IMR-90 (cell line): ENCODE measurements at regions not wholly inside any gene's neighbourhood (a gene's known extent, or its start where the extent isn't known, plus 50 kb on each side); places are given as distances from the start of the nearest gene placed in this dataset.

Experiments
- ATAC-seq: fragments of 200-7000 bp; cut with Tn5 transposase; 2 replicates; pipeline ENCODE4 v1.9.1; 2020; ENCODE audit warnings: low read depth, mild to moderate bottlenecking, moderate library complexity
- BruUV-seq: library from RNA; stranded (reverse); fragments of 400-500 nt; replicated peaks from 2 replicates; lab custom pipeline; 2021; lab: Mats Ljungman, UMichigan
- CTCF ChIA-PET: fragments of 300-600 bp; formaldehyde crosslinking; extraction: SDS; loops from one replicate; lab custom pipeline; 2021; ENCODE audit warnings: antibody characterized with exemption; lab: Yijun Ruan, JAX
- POLR2A ChIA-PET: fragments of 300-600 bp; sonication (Branson Sonifier 250); formaldehyde crosslinking; loops from one replicate; lab custom pipeline; 2022; ENCODE audit warnings: antibody characterized with exemption; ENCODE audit not compliant: unreplicated experiment; lab: Charles Lee
- DNase-seq: peaks from one replicate; pipeline ENCODE4 v3.0.0; 2013
- H2AFZ ChIP-seq: replicated peaks from 2 replicates; pipeline ENCODE3; 2013; ENCODE audit warnings: low read length, mild to moderate bottlenecking; ENCODE audit not compliant: poor library complexity
- H2AK5ac ChIP-seq: 2 replicates; pipeline ENCODE4 v1.6.1; 2013; ENCODE audit warnings: low read depth, low read length, inconsistent platforms
- H2AK9ac ChIP-seq: replicated peaks from 2 replicates; pipeline ENCODE3; 2013; ENCODE audit warnings: mild to moderate bottlenecking, low read depth, low read length, moderate library complexity; ENCODE audit not compliant: poor library complexity
- H2BK120ac ChIP-seq: 2 replicates; pipeline ENCODE4 v1.6.1; 2013; ENCODE audit warnings: low read depth, low read length, inconsistent platforms
- H2BK15ac ChIP-seq: 3 replicates; pipeline ENCODE4 v1.6.1; 2013; ENCODE audit warnings: low read depth, low read length, inconsistent platforms
- H2BK20ac ChIP-seq: 2 replicates; pipeline ENCODE4 v1.6.1; 2013; ENCODE audit warnings: low read depth, mild to moderate bottlenecking, inconsistent platforms, low read length, moderate library complexity
- H2BK5ac ChIP-seq: 2 replicates; pipeline ENCODE4 v1.6.1; 2013; ENCODE audit warnings: mild to moderate bottlenecking, low read depth, low read length, inconsistent platforms; ENCODE audit not compliant: poor library complexity, severe bottlenecking
- H3K14ac ChIP-seq: replicated peaks from 2 replicates; pipeline ENCODE4 v1.6.1; 2013; ENCODE audit warnings: low read depth, low read length, inconsistent platforms
- H3K18ac ChIP-seq: 2 replicates; pipeline ENCODE4 v1.6.1; 2013; ENCODE audit warnings: low read depth, low read length, control low read depth
- H3K23ac ChIP-seq: 2 replicates; pipeline ENCODE4 v1.6.1; 2013; ENCODE audit warnings: low read depth, low read length, inconsistent platforms
- H3K27ac ChIP-seq: 2 replicates; pipeline ENCODE4 v1.5.1; 2013; ENCODE audit warnings: mild to moderate bottlenecking, control low read depth, low read length; ENCODE audit not compliant: insufficient read depth
- H3K27me3 ChIP-seq: 2 replicates; pipeline ENCODE4 v1.6.1; 2013; ENCODE audit warnings: low read length; ENCODE audit not compliant: control insufficient read depth, insufficient read depth
- H3K36me3 ChIP-seq: 2 replicates; pipeline ENCODE4 v1.6.1; 2013; ENCODE audit warnings: low read length, mixed read lengths; ENCODE audit not compliant: control insufficient read depth, insufficient read depth
- H3K4ac ChIP-seq: 2 replicates; pipeline ENCODE4 v1.6.1; 2013; ENCODE audit warnings: low read depth, low read length, inconsistent platforms
- H3K4me1 ChIP-seq: 2 replicates; pipeline ENCODE4 v1.6.1; 2013; ENCODE audit warnings: low read length, mixed read lengths; ENCODE audit not compliant: control insufficient read depth, insufficient read depth
- H3K4me2 ChIP-seq: 2 replicates; pipeline ENCODE4 v1.6.1; 2013; ENCODE audit warnings: low read depth, mild to moderate bottlenecking, control low read depth, low read length, moderate library complexity
- H3K4me3 ChIP-seq: 2 replicates; pipeline ENCODE4 v1.5.1; 2013; ENCODE audit warnings: low read depth, mild to moderate bottlenecking, control low read depth, low read length, moderate library complexity; ENCODE audit not compliant: insufficient read depth
- H3K56ac ChIP-seq: 2 replicates; pipeline ENCODE4 v1.6.1; 2013; ENCODE audit warnings: low read length, inconsistent platforms; ENCODE audit not compliant: insufficient read depth; ENCODE audit errors: extremely low read depth
- H3K79me1 ChIP-seq, 2 experiments: 2 replicates each; pipeline ENCODE4 v1.6.1; 2013; ENCODE audit warnings: low read length in 2 of 2, inconsistent platforms in 1 of 2, low read depth in 1 of 2
- H3K9ac ChIP-seq: 2 replicates; pipeline ENCODE4 v1.6.1; 2013; ENCODE audit warnings: low read depth, low read length, control low read depth
- H3K9me1 ChIP-seq: 2 replicates; pipeline ENCODE4 v1.6.1; 2013; ENCODE audit warnings: low read length, inconsistent platforms; ENCODE audit not compliant: insufficient read depth
- H3K9me3 ChIP-seq: 2 replicates; pipeline ENCODE4 v1.6.1; 2013; ENCODE audit warnings: low read length; ENCODE audit not compliant: control insufficient read depth, insufficient read depth
- H4K20me1 ChIP-seq: 2 replicates; pipeline ENCODE4 v1.6.1; 2013; ENCODE audit warnings: low read length, inconsistent platforms; ENCODE audit not compliant: insufficient read depth
- H4K5ac ChIP-seq: 2 replicates; pipeline ENCODE4 v1.6.1; 2013; ENCODE audit warnings: mild to moderate bottlenecking, low read depth, low read length, control low read depth
- H4K8ac ChIP-seq, 2 experiments: 2 replicates each; pipeline ENCODE4 v1.6.1; 2013; ENCODE audit warnings: low read depth in 2 of 2, low read length in 2 of 2, control low read depth in 1 of 2, inconsistent platforms in 1 of 2
- H4K91ac ChIP-seq: 2 replicates; pipeline ENCODE4 v1.6.1; 2013; ENCODE audit warnings: low read depth, low read length, inconsistent platforms; ENCODE audit not compliant: insufficient read depth
- BHLHE40 ChIP-seq: fragments of 150-350 bp; IDR thresholded peaks from 2 replicates; pipeline ENCODE4 v1.6.1; 2016; ENCODE audit warnings: mild to moderate bottlenecking, low read depth, low read length
- CHD1 ChIP-seq: IDR thresholded peaks from 2 replicates; pipeline ENCODE4 v1.6.1; 2012; ENCODE audit warnings: low read depth, low read length, improper control_type of control experiment
- FOS ChIP-seq: fragments of 150-350 bp; IDR thresholded peaks from 2 replicates; pipeline ENCODE4 v1.6.1; 2016; ENCODE audit warnings: low read depth, low read length
- MAFK ChIP-seq: IDR thresholded peaks from 2 replicates; pipeline ENCODE4 v1.6.1; 2012; ENCODE audit warnings: low read depth, low read length, improper control_type of control experiment
- MAZ ChIP-seq: IDR thresholded peaks from 2 replicates; pipeline ENCODE4 v1.6.1; 2012; ENCODE audit warnings: low read depth, mild to moderate bottlenecking, low read length, improper control_type of control experiment, moderate library complexity, borderline replicate concordance
- NFE2L2 ChIP-seq: fragments of 150-350 bp; IDR thresholded peaks from 2 replicates; pipeline ENCODE4 v1.6.1; 2016; ENCODE audit warnings: low read depth, mild to moderate bottlenecking, low read length
- RAD21 ChIP-seq: IDR thresholded peaks from 2 replicates; pipeline ENCODE4 v1.6.1; 2012; ENCODE audit warnings: low read length, improper control_type of control experiment
- RCOR1 ChIP-seq: IDR thresholded peaks from 2 replicates; pipeline ENCODE4 v1.6.1; 2012; ENCODE audit warnings: mild to moderate bottlenecking, low read length, improper control_type of control experiment; ENCODE audit not compliant: insufficient replicate concordance
- RFX5 ChIP-seq: IDR thresholded peaks from 2 replicates; pipeline ENCODE4 v1.8.0; 2012; ENCODE audit warnings: low read depth, mild to moderate bottlenecking, low read length, moderate library complexity
- SMC3 ChIP-seq: fragments of 150-350 bp; IDR thresholded peaks from 2 replicates; pipeline ENCODE4 v1.6.1; 2016; ENCODE audit warnings: low read depth, mild to moderate bottlenecking, antibody characterized with exemption, low read length, moderate library complexity
- WGBS, 2 experiments: methylation state at CpG; one replicate each; pipeline versions ENCODE4 v1.1.5 to v1.1.7; 2013; ENCODE audit warnings: missing lambda C conversion rate in 2 of 2; ENCODE audit not compliant: insufficient read length in 1 of 2; ENCODE audit errors: extremely low coverage in 2 of 2; 5-methylcytosine and 5-hydroxymethylcytosine counted together
- dilution Hi-C: fragments of 300-500 bp; cut with HindIII; formaldehyde crosslinking; loops from one replicate; pipeline ENCODE4 v1.14.3; 2018; ENCODE audit warnings: low sequenced_read_pairs; ENCODE audit not compliant: unreplicated experiment
- in situ Hi-C: fragments of 300-500 bp; cut with MboI; formaldehyde crosslinking; loops from 3 replicates; pipeline ENCODE4 v1.14.3; 2019; ENCODE audit warnings: low sequenced_read_pairs, inconsistent platforms, mixed read lengths
- intact Hi-C: fragments of 100-400 bp; cut with micrococcal nuclease; formaldehyde crosslinking; loops from 2 replicates; pipeline ENCODE4 v1.10.0; 2022
- TF ChIP-seq, protein P1 (sequence below): fragments of 150-350 bp; IDR thresholded peaks from 2 replicates; pipeline ENCODE4 v1.6.1; 2017; ENCODE audit warnings: mild to moderate bottlenecking, antibody characterized with exemption, low read length, low read depth
- TF ChIP-seq, protein P2 (sequence below): fragments of 150-350 bp; IDR thresholded peaks from 2 replicates; pipeline ENCODE4 v1.6.1; 2016; ENCODE audit warnings: low read depth, mild to moderate bottlenecking, low read length, moderate library complexity, borderline replicate concordance
- TF ChIP-seq, protein P3 (sequence below): conservative IDR thresholded peaks from 2 replicates; pipeline ENCODE4 v1.5.1; 2012; ENCODE audit warnings: mild to moderate bottlenecking, low read depth, low read length, improper control_type of control experiment

DNA sequence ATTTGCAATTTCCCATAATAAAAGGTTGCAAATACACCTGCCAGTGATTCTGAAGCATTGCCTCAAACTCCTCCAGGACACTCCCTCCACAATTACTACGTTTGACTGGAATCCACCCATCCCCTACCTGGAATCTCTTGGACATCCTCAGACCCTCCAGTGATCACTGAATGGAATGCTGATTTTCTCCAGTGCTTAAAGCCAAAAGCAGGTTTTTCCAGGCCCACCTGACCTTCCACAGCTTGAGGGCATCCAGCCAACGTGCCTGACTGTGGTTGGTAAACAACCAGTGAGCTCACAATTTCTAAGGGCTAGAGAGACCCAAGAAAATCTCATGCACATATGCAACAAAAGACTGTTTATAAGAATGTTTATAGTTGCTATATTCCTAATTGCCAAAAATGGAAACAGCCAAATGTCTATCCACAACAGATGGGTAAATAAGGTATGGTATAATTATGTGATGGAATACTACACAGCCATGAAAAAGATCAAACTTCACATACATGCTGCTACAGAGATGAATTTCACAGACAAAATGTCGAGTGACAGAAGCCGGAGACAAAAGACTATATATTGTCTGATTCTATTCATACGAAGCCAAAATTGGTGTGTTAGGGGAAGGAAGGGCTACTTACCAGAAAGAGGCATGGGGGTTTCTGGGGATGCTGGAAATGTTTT, 147.1 kb upstream of the RREB1 start:
- Histone ChIP-seq H3K56ac (no peak overlapping the region), H2AK9ac (no peak overlapping the region), H3K4me3 (no peak overlapping the region), H3K23ac (no peak overlapping the region), H3K27me3 (no peaks in the 10 kb centered on the region), H4K5ac (no peak overlapping the region), H4K8ac (no peak overlapping the region), H3K4ac (no peak overlapping the region), H2BK20ac (no peak overlapping the region), H3K27ac (no peak overlapping the region), H3K36me3 (no peaks in the 10 kb centered on the region), H2BK15ac (no peak overlapping the region), H4K20me1 (no peaks in the 10 kb centered on the region), H3K79me1 (no peaks in the 10 kb centered on the region), H3K9ac (no peak overlapping the region), H3K14ac (no peak overlapping the region), H3K4me1 (no peaks in the 10 kb centered on the region), H3K9me1 (no peaks in the 10 kb centered on the region), H3K18ac (no peak overlapping the region), H2AK5ac (no peak overlapping the region), H4K91ac (no peak overlapping the region), H2BK5ac (no peak overlapping the region), H2AFZ (no peak overlapping the region), H3K4me2 (no peak overlapping the region), H2BK120ac (no peak overlapping the region), H3K9me3 (no peaks in the 10 kb centered on the region)
- ChIA-PET POLR2A (no interaction called here), CTCF (interaction anchor here (0.7 kb wide), 1 partner anchor 311 kb away, joined by 5 read pairs; no protein-coding TSS in a partner anchor)
- in situ Hi-C loops (no loop called here), intact Hi-C loops (no loop called here), dilution Hi-C loops (no loop called here)
- TF ChIP-seq NFE2L2 (no peak), RAD21 (no peak), FOS (no peak), SMC3 (no peak), CHD1 (no peak), MAFK (no peak), RCOR1 (no peak), MAZ (no peak), BHLHE40 (no peak), RFX5 (no peak)
- TF ChIP-seq, protein P1, sequence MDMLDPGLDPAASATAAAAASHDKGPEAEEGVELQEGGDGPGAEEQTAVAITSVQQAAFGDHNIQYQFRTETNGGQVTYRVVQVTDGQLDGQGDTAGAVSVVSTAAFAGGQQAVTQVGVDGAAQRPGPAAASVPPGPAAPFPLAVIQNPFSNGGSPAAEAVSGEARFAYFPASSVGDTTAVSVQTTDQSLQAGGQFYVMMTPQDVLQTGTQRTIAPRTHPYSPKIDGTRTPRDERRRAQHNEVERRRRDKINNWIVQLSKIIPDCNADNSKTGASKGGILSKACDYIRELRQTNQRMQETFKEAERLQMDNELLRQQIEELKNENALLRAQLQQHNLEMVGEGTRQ = no peak
- TF ChIP-seq, protein P2, sequence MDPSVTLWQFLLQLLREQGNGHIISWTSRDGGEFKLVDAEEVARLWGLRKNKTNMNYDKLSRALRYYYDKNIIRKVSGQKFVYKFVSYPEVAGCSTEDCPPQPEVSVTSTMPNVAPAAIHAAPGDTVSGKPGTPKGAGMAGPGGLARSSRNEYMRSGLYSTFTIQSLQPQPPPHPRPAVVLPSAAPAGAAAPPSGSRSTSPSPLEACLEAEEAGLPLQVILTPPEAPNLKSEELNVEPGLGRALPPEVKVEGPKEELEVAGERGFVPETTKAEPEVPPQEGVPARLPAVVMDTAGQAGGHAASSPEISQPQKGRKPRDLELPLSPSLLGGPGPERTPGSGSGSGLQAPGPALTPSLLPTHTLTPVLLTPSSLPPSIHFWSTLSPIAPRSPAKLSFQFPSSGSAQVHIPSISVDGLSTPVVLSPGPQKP = no peak
- TF ChIP-seq, protein P3, sequence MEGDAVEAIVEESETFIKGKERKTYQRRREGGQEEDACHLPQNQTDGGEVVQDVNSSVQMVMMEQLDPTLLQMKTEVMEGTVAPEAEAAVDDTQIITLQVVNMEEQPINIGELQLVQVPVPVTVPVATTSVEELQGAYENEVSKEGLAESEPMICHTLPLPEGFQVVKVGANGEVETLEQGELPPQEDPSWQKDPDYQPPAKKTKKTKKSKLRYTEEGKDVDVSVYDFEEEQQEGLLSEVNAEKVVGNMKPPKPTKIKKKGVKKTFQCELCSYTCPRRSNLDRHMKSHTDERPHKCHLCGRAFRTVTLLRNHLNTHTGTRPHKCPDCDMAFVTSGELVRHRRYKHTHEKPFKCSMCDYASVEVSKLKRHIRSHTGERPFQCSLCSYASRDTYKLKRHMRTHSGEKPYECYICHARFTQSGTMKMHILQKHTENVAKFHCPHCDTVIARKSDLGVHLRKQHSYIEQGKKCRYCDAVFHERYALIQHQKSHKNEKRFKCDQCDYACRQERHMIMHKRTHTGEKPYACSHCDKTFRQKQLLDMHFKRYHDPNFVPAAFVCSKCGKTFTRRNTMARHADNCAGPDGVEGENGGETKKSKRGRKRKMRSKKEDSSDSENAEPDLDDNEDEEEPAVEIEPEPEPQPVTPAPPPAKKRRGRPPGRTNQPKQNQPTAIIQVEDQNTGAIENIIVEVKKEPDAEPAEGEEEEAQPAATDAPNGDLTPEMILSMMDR = no peak
- BruUV-seq = no TSS peak
- DNase-seq (no peak), ATAC-seq (no peak)
- WGBS, 2 experiments = no CpG with 5 or more reads among the region's 5 CpGs
